ENCODE measurements at regions not wholly inside any gene's neighbourhood (a gene's known extent, or its start where the extent isn't known, plus 50 kb on each side); places are given as distances from the start of the nearest gene placed in this dataset.

- no peak overlapping the region for H2AFZ ChIP-seq (ENCODE audit: low read depth, low read length)
- no peak overlapping the region for H3K4me2 ChIP-seq (ENCODE audit: low read length)
- H3K9me3 ChIP-seq (ENCODE audit: insufficient read depth, low read depth, low read length) = no peaks in the 10 kb centered on the region
- FAIRE-seq (no peak), DNase-seq (ENCODE audit: low read depth) (no peak)
- no peaks in the 10 kb centered on the region for H4K20me1 ChIP-seq (ENCODE audit: insufficient read depth, low read length)
- Mint-ChIP-seq H3K9me3 (ENCODE audit: unreplicated experiment) (peaks cover 3% of the 10 kb centered on the region), H3K36me3 (ENCODE audit: low read depth, unreplicated experiment) (no peaks in the 10 kb centered on the region), H3K27me3 (ENCODE audit: low read depth, unreplicated experiment) (no peaks in the 10 kb centered on the region), H3K27ac (ENCODE audit: unreplicated experiment) (no peak overlapping the region), H3K4me3 (ENCODE audit: unreplicated experiment) (no peak overlapping the region), H3K4me1 (ENCODE audit: low read depth, unreplicated experiment) (no peaks in the 10 kb centered on the region)
- H3K27me3 ChIP-seq (ENCODE audit: insufficient read depth, low read length) = no peaks in the 10 kb centered on the region
- no peak overlapping the region for H3K4me3 ChIP-seq (ENCODE audit: insufficient read depth, low read depth, low read length)
- H3K79me2 ChIP-seq (ENCODE audit: insufficient read depth, low read length) = no peaks in the 10 kb centered on the region
- TF ChIP-seq, protein P1, sequence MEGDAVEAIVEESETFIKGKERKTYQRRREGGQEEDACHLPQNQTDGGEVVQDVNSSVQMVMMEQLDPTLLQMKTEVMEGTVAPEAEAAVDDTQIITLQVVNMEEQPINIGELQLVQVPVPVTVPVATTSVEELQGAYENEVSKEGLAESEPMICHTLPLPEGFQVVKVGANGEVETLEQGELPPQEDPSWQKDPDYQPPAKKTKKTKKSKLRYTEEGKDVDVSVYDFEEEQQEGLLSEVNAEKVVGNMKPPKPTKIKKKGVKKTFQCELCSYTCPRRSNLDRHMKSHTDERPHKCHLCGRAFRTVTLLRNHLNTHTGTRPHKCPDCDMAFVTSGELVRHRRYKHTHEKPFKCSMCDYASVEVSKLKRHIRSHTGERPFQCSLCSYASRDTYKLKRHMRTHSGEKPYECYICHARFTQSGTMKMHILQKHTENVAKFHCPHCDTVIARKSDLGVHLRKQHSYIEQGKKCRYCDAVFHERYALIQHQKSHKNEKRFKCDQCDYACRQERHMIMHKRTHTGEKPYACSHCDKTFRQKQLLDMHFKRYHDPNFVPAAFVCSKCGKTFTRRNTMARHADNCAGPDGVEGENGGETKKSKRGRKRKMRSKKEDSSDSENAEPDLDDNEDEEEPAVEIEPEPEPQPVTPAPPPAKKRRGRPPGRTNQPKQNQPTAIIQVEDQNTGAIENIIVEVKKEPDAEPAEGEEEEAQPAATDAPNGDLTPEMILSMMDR (IDR thresholded peaks at IDR 0.05; ENCODE audit: insufficient read depth, low read depth, low read length) = no peak
- TF ChIP-seq EZH2 (IDR thresholded peaks at IDR 0.05; ENCODE audit: insufficient read depth, low read length) = no peak
- no peak overlapping the region for H3K9ac ChIP-seq (ENCODE audit: low read length)
- no peaks in the 10 kb centered on the region for H3K36me3 ChIP-seq (ENCODE audit: insufficient read depth, low read length)
- no peak overlapping the region for H3K27ac ChIP-seq (ENCODE audit: low read depth, low read length)
- no peaks in the 10 kb centered on the region for H3K4me1 ChIP-seq (ENCODE audit: insufficient read depth, low read length)
These were observed 487.0 kb downstream of the PDHA2 start for GRCh38 chr4:96326846-96327245.

DNA sequence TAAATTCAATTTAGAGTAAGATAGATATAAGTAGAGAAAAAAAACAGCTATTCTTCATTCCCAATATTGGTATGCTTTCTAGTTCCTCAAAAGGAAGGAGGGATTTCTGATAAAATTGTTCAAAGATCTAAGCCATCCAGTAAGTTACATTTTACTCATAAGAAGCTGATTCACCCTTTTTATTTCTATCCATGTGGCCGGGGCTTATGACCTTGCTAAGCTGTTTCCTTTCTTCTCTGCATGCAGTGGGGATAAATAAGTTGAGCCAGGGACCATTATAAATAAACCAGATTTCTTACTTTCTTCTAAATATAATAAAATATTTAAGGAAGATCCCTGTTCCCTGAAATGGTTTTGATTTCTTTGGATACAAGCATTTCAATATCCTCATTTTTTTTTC lies 502.3 kb downstream of the PDHA2 start:
- H3K9ac ChIP-seq (ENCODE audit: low read length) = no peak overlapping the region
- FAIRE-seq = no peak

DNA sequence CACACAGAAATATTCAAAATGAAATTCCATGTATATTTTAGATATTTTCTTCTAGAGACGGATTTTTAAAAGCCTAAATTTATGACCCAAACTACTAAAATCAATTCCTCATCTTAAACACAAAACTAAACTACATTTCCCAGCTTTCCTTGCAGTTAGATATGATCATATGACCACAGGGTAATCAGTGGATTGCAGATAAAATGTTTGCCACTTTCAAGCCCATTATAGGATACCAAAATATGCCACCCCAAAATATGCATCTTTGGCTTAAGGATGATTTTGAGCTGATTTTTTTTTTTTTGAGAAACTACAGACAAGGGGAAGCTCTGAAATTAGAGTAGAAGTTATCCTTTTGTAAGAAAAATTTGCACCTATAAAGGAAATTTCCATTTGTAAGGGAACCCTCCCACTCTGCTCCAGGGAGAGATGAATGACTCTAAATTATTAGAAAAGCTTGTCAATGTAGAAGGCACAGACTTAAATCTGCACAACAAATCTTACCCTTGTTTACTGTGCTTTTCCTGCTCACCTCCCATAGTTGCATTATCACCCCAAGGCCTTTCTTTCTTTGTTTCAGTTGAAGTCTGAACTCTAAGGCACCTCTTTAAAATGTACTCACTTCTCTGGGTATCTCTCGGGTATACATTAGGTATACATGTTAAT lies 503.0 kb downstream of the PDHA2 start:
- no peaks in the 10 kb centered on the region for H3K36me3 ChIP-seq (ENCODE audit: insufficient read depth, low read length)
- FAIRE-seq = no peak

More for the DNA sequence above, 502.3 kb downstream of the PDHA2 start:
- Histone ChIP-seq H3K27me3 (ENCODE audit: insufficient read depth, low read length) (no peaks in the 10 kb centered on the region), H2AFZ (ENCODE audit: low read depth, low read length) (no peak overlapping the region), H3K9me3 (ENCODE audit: insufficient read depth, low read depth, low read length) (no peaks in the 10 kb centered on the region), H3K36me3 (ENCODE audit: insufficient read depth, low read length) (no peaks in the 10 kb centered on the region), H3K4me3 (ENCODE audit: insufficient read depth, low read depth, low read length) (no peak overlapping the region), H4K20me1 (ENCODE audit: insufficient read depth, low read length) (no peaks in the 10 kb centered on the region), H3K4me1 (ENCODE audit: insufficient read depth, low read length) (no peaks in the 10 kb centered on the region), H3K79me2 (ENCODE audit: insufficient read depth, low read length) (no peaks in the 10 kb centered on the region), H3K27ac (ENCODE audit: low read depth, low read length) (no peak overlapping the region), H3K4me2 (ENCODE audit: low read length) (no peak overlapping the region)
- Mint-ChIP-seq H3K4me3 (ENCODE audit: unreplicated experiment) (no peak overlapping the region), H3K9me3 (ENCODE audit: unreplicated experiment) (peaks cover 3% of the 10 kb centered on the region), H3K27ac (ENCODE audit: unreplicated experiment) (no peak overlapping the region), H3K36me3 (ENCODE audit: low read depth, unreplicated experiment) (no peaks in the 10 kb centered on the region), H3K4me1 (ENCODE audit: low read depth, unreplicated experiment) (no peaks in the 10 kb centered on the region), H3K27me3 (ENCODE audit: low read depth, unreplicated experiment) (no peaks in the 10 kb centered on the region)
- TF ChIP-seq, protein P1 (IDR thresholded peaks at IDR 0.05; ENCODE audit: insufficient read depth, low read depth, low read length) = no peak
- no peak for TF ChIP-seq EZH2 (IDR thresholded peaks at IDR 0.05; ENCODE audit: insufficient read depth, low read length)
- no peak for DNase-seq (ENCODE audit: low read depth)

More for the DNA sequence above, 503.0 kb downstream of the PDHA2 start:
- H3K4me1 Mint-ChIP-seq (ENCODE audit: low read depth, unreplicated experiment) = no peaks in the 10 kb centered on the region
- Histone ChIP-seq H3K4me1 (ENCODE audit: insufficient read depth, low read length) (no peaks in the 10 kb centered on the region), H2AFZ (ENCODE audit: low read depth, low read length) (no peak overlapping the region), H3K27ac (ENCODE audit: low read depth, low read length) (no peak overlapping the region), H4K20me1 (ENCODE audit: insufficient read depth, low read length) (no peaks in the 10 kb centered on the region), H3K79me2 (ENCODE audit: insufficient read depth, low read length) (no peaks in the 10 kb centered on the region), H3K4me3 (ENCODE audit: insufficient read depth, low read depth, low read length) (no peak overlapping the region), H3K9me3 (ENCODE audit: insufficient read depth, low read depth, low read length) (no peaks in the 10 kb centered on the region), H3K4me2 (ENCODE audit: low read length) (no peak overlapping the region), H3K27me3 (ENCODE audit: insufficient read depth, low read length) (no peaks in the 10 kb centered on the region), H3K9ac (ENCODE audit: low read length) (no peak overlapping the region)
- TF ChIP-seq, protein P1 (IDR thresholded peaks at IDR 0.05; ENCODE audit: insufficient read depth, low read depth, low read length) = no peak
- no peak for TF ChIP-seq EZH2 (IDR thresholded peaks at IDR 0.05; ENCODE audit: insufficient read depth, low read length)
- peaks cover 2% of the 10 kb centered on the region for H3K9me3 Mint-ChIP-seq (ENCODE audit: unreplicated experiment)
- no peaks in the 10 kb centered on the region for H3K36me3 Mint-ChIP-seq (ENCODE audit: low read depth, unreplicated experiment)
- no peaks in the 10 kb centered on the region for H3K27me3 Mint-ChIP-seq (ENCODE audit: low read depth, unreplicated experiment)
- H3K27ac Mint-ChIP-seq (ENCODE audit: unreplicated experiment) = no peak overlapping the region
- H3K4me3 Mint-ChIP-seq (ENCODE audit: unreplicated experiment) = no peak overlapping the region
- DNase-seq (ENCODE audit: low read depth) = no peak
